ENCODE measurements at regions not wholly inside any gene's neighbourhood (a gene's known extent, or its start where the extent isn't known, plus 50 kb on each side); places are given as distances from the start of the nearest gene placed in this dataset.

DNA sequence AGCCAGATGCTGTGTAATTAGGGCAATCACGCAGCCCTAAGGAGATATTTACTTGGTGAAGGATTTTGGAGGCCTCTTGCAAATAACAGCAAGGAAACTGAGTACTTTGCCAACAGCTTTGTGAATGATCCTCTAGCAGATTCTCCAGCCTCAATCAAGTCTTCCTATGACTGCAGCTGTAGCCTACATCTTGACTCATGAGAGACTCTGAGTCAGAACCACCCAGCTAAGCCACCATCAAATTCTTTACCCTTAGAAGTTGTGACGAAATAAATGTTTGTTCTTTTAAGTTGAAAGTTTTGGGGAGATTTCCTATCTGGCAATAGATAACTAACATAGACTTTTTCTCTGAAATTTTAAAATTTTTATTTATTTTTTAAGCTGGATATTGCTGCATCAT is 237.6 kb upstream of the CCNH start:
- TF ChIP-seq, protein P1, sequence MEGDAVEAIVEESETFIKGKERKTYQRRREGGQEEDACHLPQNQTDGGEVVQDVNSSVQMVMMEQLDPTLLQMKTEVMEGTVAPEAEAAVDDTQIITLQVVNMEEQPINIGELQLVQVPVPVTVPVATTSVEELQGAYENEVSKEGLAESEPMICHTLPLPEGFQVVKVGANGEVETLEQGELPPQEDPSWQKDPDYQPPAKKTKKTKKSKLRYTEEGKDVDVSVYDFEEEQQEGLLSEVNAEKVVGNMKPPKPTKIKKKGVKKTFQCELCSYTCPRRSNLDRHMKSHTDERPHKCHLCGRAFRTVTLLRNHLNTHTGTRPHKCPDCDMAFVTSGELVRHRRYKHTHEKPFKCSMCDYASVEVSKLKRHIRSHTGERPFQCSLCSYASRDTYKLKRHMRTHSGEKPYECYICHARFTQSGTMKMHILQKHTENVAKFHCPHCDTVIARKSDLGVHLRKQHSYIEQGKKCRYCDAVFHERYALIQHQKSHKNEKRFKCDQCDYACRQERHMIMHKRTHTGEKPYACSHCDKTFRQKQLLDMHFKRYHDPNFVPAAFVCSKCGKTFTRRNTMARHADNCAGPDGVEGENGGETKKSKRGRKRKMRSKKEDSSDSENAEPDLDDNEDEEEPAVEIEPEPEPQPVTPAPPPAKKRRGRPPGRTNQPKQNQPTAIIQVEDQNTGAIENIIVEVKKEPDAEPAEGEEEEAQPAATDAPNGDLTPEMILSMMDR (IDR thresholded peaks at IDR 0.05; ENCODE audit: borderline replicate concordance, insufficient read depth, low read depth, low read length) = no peak
- H3K4me3 ChIP-seq (ENCODE audit: low read depth, low read length) = no peak overlapping the region

DNA sequence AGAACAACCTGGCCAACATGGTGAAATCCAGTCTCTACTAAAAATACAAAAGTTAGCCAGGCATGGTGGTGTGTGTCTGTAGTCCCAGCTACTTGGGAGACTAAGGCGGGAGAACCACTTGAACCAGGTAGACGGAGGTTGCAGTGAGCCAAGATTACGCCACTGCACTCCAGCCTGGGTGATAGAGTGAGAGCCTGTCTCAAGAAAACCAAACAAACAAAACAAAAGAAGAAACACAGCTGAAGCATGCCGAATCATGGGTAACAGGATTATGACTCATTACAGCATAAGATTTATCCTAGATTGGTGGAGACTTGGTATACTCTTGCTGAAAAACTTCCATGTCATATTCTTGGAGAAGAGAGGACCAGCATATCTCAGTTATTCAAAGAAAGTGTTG is 236.7 kb upstream of the CCNH start:
- TF ChIP-seq, protein P1 (IDR thresholded peaks at IDR 0.05; ENCODE audit: borderline replicate concordance, insufficient read depth, low read depth, low read length) = no peak
- no peak overlapping the region for H3K4me3 ChIP-seq (ENCODE audit: low read depth, low read length)

DNA sequence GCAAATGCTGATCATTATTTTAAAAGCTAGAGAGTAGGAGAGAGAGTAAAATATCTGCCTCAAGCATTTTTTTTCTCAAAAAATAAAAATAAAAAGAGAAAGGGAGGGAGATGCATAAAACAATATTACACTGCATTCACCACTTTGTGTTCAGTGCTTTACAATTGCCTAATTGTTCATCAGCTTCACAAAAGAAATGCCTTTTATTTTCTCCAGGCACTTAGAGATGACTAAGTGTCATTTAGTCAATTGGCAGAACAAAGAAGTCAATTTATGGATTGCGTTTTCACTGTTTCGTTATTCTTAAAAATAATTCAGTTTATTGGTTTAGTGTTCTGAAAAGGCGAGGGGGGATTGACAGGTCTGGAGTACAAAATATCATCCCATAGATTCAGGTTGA is 232.5 kb upstream of the CCNH start:
- TF ChIP-seq, protein P1 (IDR thresholded peaks at IDR 0.05; ENCODE audit: borderline replicate concordance, insufficient read depth, low read depth, low read length) = no peak
- H3K4me3 ChIP-seq (ENCODE audit: low read depth, low read length) = no peak overlapping the region

DNA sequence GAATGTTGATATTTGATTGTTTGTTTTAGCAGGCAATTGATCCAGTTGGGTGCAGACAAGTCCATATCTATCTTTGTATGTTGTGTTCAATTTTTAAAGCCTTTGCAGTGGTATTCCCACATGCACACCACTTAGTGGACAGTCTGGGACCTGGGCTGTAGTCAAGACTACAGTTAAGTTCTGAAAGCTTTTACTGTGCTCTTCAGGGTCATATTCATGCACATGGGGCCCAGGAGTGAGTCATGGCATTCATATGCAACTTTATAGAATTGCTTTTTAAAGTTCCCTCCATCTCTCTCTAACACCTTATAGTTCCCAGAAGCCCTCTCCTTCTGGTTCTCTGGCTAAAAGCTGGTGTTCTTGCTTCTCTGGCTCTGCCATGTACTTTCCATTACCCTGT is 228.2 kb upstream of the CCNH start:
- TF ChIP-seq, protein P1 (IDR thresholded peaks at IDR 0.05; ENCODE audit: borderline replicate concordance, insufficient read depth, low read depth, low read length) = no peak

DNA sequence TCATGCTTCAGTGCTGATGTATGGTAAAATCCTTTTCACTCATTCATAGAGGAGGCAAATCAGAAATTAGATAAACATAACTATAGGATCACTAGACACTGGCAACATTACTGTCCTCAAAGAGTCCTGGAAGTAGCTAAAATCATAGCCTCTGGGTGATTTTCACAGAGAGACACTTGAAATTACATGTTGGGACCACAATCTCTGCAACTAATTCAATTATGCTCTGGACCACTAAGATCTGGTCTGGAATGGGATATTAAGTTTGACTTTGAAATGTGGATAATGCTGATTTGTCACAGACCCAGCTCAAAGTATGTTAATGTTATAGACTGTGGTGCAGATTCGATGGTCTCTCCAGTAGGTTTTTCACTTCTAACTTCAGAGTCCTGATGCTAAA is 214.6 kb upstream of the CCNH start:
- TF ChIP-seq, protein P1 (IDR thresholded peaks at IDR 0.05; ENCODE audit: borderline replicate concordance, insufficient read depth, low read depth, low read length) = no peak
- H3K4me3 ChIP-seq (ENCODE audit: low read depth, low read length) = no peak overlapping the region

More for the DNA sequence above, 228.2 kb upstream of the CCNH start:
- no peak overlapping the region for H3K4me3 ChIP-seq (ENCODE audit: low read depth, low read length)

DNA sequence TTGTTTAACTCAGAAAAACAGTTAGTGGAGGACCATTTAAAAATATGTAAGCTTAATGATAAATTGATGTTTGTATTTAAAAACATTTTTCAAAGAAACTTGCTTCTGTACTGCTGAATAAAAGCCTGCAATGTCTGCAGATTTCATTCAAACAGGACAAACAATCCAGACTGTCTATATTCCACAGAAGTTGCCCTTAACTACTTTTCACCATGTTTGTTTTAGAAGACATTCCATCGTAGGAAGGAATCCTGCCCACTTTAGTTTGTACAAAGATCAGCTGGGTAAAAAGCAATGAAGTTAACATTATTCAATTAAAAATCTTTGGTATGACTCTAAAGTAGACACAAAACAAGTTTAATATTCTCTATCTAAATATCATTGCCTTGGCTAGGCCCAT is 195.7 kb upstream of the CCNH start:
- TF ChIP-seq, protein P1 (IDR thresholded peaks at IDR 0.05; ENCODE audit: borderline replicate concordance, insufficient read depth, low read depth, low read length) = no peak

DNA sequence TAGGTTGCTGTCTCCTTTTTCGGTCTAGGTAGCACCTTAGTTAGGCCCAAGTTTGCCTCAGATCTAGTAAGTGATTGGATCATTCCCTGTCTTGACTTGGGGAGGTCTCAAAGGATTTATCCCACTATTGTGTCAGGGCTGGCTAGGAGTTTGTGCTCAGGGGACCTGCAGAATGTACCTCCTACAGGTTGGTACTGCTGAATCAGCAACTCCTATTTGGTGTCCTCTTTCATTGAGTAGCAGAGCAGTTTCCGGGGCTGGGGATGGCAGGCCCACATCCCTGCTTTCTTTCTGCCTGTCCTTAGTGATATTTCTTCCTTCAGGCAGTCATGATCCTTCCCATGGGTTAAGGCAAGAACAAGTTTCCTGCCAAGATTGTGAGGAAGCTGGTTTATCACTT is 192.9 kb upstream of the CCNH start:
- TF ChIP-seq, protein P1 (IDR thresholded peaks at IDR 0.05; ENCODE audit: borderline replicate concordance, insufficient read depth, low read depth, low read length) = no peak
- H3K4me3 ChIP-seq (ENCODE audit: low read depth, low read length) = no peak overlapping the region

More for the DNA sequence above, 195.7 kb upstream of the CCNH start:
- no peak overlapping the region for H3K4me3 ChIP-seq (ENCODE audit: low read depth, low read length)
